CD4-positive, alpha-beta T cell treated with Interleukin-15 for 4 hours (primary cell): ENCODE measurements at regions not wholly inside any gene's neighbourhood (a gene's known extent, or its start where the extent isn't known, plus 50 kb on each side); places are given as distances from the start of the nearest gene placed in this dataset.

Experiments
- DNase-seq: peaks from one replicate; pipeline ENCODE4 v3.0.0-alpha.2; 2020; ENCODE audit warnings: low spot score

DNA sequence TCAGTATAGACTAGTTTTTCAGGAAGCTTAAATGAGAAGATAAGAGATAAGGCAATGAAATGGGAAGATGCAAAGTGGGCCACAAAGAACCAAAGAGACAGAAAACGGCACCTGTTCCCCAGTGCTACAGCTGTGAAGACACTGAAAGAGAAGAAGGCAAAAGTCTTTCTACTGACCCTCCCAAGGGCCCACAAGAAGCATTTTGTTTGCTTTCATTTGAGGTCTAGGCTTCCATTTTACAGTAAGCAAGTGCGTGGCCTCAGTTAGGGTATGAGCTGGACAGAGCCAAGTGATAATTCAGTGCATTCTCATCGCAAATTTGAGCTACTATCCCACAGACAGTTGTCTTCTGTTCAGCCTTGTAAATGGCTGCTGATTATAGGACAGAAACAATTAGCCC, 53.4 kb upstream of the STK17B start:
- DNase-seq = no peak

- no peak for DNase-seq
Observed at GRCh38 chr2:196225213-196225612, 53.8 kb upstream of the STK17B start.

- no peak for DNase-seq
Observed at GRCh38 chr2:196226058-196226706, 54.8 kb upstream of the STK17B start.

DNA sequence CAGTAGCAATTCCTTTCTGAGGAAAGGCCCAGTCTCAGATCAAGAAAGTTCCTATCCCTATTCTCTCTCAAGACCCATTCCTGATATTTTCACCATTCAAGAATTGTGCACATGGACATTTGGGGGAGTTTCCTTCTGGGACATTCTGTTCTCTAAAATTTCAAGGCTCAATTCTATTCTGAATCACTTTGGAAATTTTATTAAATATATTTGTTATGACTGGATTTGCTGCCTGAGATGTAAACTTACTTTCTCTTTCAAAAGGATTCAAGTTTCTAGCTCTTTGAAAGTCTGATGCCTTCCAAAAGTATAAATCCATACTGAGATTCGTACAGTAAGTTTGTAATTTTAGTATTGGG, 55.3 kb upstream of the STK17B start:
- no peak for DNase-seq

DNA sequence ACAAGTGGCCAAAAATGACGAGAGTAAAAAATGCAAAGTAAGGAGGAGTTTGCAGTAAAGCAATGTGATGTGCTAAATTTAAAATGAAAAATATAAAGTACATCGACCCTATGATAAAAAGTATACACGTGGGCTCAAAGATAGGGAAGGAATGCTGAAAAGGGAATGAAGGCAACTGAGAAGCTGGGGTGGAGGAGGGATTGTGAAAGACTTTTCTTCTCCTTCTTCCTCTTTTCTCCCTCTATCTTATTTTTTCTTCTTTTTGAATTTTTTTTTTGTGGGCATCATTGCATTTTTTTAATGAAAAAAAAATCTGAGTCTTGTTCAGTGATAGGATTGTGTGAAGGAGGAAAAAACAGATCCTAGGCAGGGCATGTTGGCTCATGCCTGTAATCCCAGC, 57.6 kb upstream of the STK17B start:
- no peak for DNase-seq

DNA sequence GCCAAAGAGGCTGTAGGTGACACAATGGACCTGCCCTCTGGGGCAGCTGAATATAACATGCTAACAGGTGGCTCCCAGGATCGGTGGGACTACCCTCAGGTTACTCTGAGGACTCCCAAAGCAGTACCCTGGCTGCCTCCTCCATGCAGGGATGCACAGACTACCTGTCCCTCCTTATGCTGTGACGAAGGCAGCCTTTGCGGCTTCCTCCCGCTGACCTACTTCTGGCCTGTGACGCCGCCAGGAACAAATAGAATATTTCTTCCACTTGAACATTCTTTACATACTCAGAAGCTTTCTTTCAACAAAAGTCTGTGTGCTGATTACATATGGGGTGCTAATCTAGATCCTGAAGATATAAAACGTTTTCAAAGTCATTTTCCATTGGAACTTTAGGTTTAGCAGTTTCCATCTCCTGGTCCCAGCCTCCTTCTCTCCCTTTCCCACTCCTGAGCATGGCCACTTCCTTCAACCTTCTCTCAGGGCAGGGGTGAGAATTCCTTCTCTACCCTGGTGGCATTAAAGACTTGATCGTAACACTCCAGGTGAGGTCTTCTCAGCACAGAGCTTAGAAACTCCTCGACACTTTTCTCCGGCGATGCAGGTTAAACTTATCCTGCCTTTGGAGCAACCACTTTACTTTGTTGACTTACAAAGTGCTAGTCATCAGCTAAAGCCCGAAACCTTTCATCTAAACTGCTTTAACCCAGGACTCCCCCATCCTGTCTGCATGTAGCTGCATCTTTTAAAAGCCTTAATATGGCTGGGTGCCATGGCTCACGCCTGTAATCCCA, 58.9 kb upstream of the STK17B start:
- peak; percentile 53 for DNase-seq

DNA sequence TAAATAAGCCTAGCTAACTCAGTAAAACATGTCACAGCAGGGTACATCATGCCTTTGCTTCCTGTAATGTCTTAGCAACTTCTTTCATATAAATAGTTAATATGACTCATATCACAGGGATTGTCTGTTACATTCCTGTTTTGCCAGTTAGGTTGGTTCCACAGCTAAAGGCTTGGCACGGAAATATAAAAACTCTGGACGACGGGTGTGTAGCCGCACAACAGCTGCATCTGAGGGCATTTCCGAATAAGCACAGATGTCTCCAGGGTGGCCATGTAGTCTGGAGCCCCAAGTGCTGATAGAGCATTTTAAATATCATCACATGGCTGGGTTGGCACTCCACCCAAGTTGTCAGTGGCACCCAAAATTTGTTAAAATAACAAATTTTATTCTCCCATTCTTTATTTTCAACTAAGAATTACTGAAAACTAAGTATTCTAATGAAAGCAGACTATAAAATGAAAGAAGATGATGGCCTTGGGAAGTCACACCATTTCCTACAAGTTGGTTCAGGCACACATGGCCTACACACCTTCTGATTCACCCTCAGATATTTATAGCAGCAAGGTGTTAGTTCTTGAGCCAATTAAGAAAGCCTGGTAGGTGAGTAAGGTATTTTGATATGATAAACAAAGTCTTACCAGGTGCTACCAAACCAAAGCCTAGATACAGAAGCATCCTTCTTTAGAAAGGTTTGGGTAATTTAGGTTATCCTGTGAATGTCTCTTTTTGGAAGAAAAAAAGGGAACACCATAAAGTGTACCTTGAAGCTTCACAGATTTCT, 61.8 kb upstream of the STK17B start:
- peak; percentile 50 for DNase-seq

GRCh38 chr2:196233805-196234475, 62.6 kb upstream of the STK17B start:
- DNase-seq = peak; percentile 25

GRCh38 chr2:196234672-196235071, 63.3 kb upstream of the STK17B start:
- peak; percentile 72 for DNase-seq

DNA sequence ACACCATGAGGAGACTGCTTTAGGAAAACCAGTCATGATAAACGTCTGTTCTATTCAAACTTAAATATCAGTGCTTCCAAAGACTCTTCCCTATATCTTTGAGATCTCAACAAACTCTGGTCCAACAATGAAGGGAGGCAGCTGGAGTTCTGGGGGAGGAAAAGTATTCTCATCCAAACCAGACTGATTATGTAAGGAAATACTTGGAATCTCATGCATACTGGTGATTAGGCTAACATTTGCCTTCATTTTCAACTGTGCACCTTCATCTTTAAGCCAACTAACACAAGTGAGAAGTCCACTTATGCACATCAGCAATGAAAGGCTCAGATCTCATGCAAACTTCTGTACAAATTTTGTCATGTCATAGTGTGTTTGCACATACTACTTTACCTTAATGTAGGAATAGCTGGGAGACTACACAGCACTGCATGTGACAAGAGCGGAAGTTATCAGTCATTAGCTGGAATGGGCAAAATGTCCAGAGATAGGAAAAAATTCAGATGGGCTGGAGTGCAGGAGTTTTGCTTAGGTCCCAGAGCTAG, 67.5 kb upstream of the STK17B start:
- no peak for DNase-seq

DNA sequence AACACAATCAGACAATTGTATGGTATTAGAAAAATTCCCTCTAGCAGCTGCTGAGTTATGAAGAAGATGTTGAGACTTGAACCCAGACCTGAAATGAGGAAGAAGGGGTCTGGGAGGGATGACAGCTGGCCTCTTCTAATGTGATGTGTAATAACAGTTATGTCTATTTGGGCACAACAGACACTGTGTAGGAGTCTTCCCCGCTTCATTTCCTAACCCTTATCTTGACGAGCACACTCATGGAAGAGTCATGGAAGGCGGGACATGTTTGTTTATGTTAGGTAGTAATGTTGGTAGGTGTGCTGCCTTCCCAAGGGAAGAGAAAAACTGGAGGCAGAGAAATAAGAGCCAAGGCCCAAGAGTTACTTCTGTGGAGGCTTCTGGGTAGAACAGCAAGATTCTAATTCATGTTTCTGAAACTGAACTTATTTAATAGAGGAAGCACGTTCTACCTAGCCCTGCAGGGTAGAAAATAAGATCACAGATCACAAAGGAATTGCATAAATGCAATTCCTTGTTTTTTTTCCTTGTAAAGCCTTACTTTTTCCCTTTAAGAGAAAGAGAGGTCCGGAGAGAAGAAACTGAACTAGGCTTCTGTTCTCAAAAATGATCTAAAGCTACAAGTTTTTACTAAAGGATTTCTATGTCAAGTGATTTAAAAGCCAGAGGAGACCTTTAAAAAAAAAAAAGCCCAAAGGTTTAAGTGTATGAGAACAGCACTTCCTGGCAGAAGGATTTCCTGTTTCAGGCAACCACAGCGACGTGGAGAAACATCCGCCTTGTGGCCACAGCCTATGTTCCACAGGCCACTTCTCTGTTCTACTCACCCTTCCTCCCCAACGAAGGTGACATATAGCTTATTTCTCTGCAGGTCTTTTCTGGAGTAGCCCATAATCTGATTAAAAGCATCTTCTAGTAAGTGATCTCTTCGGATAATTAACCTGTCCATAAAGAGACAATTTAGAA, 68.5 kb upstream of the STK17B start:
- peak; percentile 84 for DNase-seq

- no peak for DNase-seq
Observed at GRCh38 chr2:196241175-196241574, 69.8 kb upstream of the STK17B start.

DNA sequence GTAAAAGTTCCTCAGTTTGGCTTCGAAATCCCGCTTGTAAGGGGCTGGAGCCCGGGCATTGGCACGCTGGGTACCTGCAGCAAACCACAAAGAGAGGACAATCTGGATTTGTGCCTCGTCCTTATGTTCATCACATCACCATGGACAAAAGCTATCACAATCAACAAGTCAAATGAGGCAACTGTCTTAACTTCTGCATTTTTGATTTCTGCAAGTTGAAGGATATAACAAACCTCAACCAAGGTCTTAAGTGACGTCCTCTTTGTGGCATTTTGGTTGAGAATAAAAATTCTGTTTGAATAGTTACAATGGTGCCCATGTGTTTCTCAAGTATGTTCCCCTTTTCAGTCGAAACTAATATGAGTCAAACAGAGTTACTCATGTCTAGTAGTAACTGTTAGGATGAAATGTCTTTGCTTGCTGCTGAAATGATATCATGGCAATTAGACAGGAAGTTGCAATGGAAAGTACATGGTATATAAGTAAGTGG, 70.8 kb upstream of the STK17B start:
- peak; percentile 82 for DNase-seq

DNA sequence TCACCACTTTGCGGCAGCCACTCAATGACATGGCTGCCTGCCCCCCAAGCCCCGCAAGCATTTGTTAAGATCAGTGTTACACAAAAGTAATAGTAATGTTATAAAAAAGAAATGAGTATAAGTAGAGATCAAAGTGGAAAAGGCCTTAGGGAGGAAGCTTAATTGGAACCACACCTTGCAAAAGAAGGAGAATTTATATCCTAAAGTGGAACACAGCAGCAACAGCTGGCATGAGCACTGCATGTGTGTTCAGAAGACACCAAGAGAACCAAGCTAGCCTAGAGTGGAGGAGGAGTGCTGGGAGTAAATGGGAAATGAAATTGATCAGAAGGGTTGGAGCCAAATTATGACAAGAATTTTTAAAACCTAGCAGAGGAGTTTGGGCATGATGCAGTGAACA, 73.1 kb upstream of the STK17B start:
- no peak for DNase-seq

GRCh38 chr2:196244966-196245365, 73.6 kb upstream of the STK17B start:
- DNase-seq = no peak

DNA sequence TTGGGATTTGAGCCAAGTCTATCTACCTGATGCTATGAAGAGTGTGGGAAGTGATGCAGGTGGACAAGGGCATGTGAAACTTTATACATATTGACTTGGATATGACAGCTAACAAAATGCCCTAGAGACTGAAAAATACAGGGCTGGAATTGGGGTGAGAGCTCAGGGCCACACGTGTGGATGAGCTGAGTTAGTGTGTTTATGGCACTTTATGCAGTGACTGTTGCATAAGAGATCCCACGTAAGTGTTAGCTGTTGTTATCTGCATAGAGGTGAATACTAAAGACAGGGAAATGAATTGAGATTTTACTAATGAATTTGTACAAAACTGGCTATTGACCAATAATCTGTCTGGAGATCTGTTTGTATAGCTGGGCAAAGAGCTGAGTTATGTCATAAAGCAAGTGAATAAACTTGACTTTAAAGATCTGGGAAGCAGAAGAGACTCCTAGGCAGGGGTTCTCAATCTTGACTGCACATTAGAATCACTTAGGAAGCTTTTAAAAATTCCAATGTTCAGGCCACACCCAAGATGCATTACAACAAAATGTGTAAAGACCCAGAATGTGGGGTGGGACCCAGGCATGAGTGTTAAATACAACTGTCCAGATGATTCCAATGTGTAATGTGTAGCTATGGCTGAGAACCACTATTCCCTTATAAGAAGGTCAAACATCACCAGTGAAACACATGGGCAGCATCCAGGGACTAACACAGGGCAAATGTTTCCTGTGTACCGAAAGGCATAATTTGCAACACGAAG, 74.2 kb upstream of the STK17B start:
- no peak for DNase-seq

DNA sequence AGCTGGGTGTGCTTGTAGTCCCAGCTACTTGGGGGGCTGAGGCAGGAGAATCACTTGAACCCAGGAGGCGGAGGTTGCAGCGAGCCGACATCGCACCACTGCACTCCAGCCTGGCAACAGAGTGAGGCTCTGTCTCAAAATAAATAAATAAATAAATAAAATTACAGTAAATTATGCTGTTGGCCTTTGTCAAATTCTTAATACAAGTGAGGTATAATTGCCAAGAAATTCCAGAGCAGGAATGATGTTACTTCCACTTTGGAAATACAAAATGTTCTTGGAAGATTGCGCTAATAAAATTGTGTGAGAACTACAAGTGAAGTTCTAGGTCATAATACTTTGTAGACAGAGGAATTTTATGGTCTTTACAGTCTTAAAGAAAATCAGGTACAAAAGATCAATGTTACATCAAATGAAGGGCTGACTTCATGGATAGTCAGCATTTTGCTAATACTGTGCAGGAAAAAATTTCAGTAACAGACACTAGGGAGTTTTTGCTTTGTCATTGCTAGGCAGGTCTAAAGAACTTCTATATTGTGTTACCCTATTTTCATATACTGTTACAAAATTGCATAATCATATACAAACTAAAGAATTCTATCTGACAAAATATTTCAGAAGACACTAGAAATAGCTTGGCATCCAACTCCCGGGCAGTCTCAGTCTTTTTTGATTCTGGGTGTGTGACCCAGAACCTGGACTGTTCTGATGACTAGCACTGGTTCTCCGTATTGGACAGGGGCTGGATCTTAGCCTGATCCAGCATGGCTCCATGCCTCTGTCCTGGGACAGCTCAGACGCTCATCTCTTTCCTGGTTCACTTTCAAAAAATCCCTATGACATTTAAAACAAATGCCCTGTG, 76.0 kb upstream of the STK17B start:
- DNase-seq = no peak

- DNase-seq = no peak
Observed at GRCh38 chr2:196247976-196248280, 76.5 kb upstream of the STK17B start.

DNA sequence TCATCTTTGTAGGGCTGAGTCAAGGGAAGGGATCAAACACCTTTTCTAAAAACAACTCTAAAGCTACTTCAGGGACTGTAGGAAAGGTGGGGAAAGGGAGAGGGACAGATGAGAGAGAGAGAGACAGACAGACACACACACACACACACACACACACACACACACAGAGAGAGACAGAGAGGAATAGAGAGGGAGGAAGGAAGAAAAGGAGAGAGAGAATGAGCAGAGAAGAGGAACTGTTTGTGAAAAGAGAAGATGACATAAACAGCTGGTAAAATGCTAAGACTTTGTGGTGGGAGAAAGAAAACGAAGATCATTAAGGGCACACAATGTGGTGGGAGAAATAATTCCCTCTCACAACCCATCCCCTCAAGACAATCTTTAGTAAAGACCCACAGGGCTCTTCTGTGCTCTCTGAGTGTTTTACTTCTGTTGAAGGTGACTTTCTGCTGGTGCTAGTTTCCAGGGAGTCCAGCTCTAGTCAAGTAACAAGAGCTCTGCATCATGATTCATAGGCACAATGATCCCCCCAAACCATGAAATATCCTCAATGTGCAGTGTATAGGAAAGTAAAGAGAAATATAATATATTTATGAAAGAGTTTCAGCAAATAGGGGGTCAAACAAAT, 77.2 kb upstream of the STK17B start:
- no peak for DNase-seq
